Hematopoietic multipotent progenitor cell treated with erythropoietin and hydrocortisone succinate and interleukin-3 and kit ligand, for 4 days (in vitro differentiated cells): ENCODE measurements at regions not wholly inside any gene's neighbourhood (a gene's known extent, or its start where the extent isn't known, plus 50 kb on each side); places are given as distances from the start of the nearest gene placed in this dataset.
"Not testable (repeated sequence)": the region's sequence is repeated elsewhere in the genome, so short reads cannot be mapped to it uniquely, and the experiment has no call there.

ENCODE experiments used
- DNase-seq: peaks from one replicate; pipeline ENCODE4 v3.0.0-alpha.2; 2015

DNA sequence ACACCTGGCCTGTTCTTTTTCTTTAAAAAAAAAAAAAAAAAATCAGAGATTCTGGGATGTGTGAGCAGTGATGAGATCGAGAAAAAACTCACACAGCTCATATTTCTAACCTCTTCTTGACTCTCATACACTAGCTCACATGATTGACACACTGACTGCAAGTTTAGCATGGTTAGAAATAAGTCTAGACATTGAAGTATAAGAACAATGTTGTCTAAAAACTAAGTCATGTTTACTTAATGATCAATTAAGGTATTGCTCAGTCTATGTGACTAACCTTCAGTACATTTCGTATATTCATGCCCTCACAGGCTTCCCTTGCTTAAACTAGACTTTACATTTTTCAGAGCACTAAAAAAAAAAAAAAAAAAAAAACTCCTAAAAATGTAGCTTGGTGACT is 775.1 kb downstream of the GATA3 start:
- no peak for DNase-seq

- DNase-seq = no peak
Observed at GRCh38 chr10:8830048-8830447, 775.6 kb downstream of the GATA3 start.

- DNase-seq = peak; percentile 36
Observed at GRCh38 chr10:8830876-8831275, 776.4 kb downstream of the GATA3 start.

DNA sequence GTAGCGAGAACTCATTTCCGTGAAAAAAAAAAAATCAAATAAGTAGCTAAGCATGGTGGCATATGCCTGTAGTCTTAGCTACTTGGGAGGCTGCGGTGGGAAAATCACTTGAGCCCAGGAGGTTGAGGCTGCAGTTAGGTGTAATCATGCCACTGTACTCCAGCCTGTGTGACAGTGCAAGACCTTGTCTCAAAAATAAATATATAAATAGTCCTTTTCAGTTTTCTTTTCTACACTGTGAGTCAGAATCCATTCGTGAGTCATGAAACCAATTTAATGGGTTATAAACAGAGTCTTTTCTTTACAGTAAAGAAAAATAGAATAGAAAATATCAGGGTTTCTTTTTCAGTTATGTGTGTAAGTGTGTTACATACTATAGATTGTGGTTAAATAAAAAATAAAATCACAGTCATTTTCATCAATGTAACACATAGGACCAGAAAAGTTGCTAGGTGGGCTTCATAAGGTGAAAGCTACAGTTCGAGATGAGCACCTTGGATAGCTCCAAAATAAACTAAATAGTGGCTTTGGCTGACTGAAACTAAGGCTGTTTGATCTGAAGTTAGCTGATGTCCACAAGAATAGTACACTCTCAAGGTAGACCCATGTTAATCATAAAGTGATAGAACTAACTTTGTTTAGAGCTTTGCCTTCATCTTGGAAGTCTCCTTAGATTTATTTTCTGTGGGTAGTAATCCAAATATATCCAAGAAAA is 781.1 kb downstream of the GATA3 start:
- DNase-seq = no peak

DNA sequence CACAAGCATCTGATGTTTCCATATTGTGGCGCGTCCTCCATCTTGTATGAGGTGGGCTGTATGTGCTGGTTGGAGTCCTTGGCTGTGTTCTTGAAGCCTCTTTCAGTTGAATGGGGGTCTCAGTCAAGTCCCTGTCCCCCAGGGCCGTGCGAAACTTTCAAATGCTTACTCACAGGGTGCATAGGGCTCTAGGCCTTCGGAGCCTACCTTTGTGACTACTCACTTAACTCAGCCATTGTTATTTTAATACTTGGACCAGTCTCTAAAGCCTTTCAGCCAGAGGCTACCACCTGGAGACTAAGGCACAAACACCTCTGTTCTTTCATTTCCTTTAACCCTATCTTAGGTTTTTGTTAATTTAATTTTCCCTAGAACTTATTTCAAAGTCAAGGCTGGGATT is 785.9 kb downstream of the GATA3 start:
- no peak for DNase-seq

DNA sequence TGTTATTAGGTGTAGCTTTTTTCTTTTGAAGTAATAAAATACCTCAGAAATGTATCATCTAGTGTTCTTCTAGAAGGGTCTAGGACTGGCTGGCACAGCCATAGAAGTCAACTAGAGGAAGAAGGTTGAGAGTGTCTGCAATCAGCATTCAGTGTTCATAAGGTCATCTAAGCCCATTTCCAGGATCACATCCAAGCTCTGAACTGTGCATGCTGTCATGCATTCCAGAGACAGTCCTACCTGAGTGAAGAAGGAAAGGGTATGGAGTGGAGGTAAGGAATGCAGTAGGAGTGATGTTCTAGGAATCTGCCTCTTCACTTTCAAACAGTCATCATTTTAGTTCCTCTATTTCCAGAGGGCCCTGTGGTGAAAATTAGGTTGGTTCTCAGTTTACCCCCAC is 789.7 kb downstream of the GATA3 start:
- DNase-seq = no peak

DNA sequence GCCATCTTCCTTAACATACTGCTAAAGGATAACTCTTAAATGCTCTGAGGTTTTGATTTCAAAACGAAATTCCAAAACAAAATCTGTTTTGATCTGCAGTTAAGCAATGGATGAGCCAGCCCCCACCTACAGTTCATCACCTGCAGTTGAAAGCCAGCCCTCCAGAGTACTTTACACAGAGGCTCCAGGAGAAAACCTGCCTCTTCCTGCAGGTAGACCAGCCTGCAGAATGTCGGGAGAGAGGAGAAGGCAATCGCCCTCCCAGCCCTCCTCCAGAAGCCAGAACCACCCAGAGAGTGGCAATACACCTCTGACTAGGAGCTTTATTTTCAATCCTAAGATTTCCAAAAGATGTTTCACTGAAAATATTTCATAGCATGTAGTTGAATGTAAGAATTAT is 798.1 kb downstream of the GATA3 start:
- DNase-seq = no peak

DNA sequence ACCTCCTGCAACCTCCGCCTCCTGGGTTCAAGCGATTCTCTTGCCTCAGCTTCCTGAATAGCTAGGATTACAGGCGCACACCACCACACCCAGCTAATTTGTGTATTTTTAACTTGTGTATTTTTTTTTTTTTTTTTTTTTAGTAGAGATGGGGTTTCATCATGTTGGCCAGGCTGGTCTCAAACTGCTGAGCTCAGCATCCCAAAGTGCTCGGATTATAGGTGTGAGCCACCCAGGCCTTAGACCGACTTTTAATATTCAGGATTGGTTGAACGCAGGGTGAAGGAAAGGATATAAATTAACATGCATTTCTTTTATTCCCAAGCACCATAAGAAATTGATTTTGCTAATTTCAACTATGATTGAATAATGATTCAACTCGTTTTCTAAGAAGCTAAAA is 798.6 kb downstream of the GATA3 start:
- DNase-seq = no peak

DNA sequence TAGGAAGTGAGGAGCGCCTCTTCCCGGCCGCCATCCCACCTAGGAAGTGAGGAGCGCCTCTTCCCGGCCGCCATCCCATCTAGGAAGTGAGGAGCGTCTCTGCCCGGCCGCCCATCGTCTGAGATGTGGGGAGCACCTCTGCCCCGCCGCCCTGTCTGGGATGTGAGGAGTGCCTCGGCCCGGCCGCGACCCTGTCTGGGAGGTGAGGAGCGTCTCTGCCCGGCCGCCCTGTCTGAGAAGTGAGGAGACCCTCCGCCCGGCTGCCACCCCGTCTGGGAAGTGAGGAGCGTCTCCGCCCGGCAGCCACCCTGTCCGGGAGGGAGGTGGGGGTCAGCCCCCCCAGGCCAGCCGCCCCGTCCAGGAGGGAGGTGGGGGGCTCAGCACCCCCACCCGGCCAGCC is 814.4 kb downstream of the GATA3 start:
- not testable (repeated sequence) for DNase-seq

GRCh38 chr10:8873310-8873709 is 818.8 kb downstream of the GATA3 start:
- DNase-seq = peak; percentile 14

- DNase-seq = no peak
Observed at GRCh38 chr10:8874268-8874667, 819.8 kb downstream of the GATA3 start.

- DNase-seq = no peak
Observed at GRCh38 chr10:8874972-8875371, 820.5 kb downstream of the GATA3 start.

DNA sequence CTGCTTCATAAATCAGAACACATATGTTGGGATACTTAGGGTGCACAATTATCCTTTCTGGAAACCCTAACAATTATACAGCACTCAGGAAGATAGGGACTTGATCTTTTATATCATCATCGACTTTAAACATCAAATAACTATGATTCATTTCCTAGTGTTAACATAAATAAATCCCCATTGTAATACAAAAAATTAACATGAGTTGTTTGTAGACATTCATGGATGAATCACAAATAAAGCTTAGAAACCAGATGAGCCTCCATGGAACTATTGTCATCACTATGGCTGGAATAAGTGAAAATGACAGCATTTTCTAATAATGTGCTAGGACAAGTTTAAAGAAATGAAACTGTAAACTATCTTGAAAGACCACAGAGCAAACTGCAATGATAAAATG is 821.7 kb downstream of the GATA3 start:
- no peak for DNase-seq

GRCh38 chr10:8889538-8889937 is 835.0 kb downstream of the GATA3 start:
- no peak for DNase-seq

DNA sequence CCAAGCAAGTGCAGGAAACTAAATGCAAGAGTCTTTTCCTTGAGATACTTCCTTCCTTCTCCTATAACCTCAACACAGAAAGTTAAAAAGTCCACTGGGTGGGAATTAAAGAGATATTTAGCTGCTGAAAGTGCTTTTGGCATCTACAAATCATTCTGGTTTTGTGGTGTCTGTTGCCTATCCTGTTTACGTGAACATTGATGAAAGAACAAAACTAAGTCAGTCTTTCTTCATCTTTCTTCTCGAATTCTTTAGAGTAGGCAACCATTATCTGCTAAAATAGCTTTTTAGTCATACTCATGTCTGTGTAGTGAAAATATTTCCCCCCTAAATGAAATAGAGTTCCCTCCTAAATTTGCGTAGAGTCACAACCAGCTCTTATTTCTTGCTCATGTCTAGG is 838.6 kb downstream of the GATA3 start:
- DNase-seq = no peak

DNA sequence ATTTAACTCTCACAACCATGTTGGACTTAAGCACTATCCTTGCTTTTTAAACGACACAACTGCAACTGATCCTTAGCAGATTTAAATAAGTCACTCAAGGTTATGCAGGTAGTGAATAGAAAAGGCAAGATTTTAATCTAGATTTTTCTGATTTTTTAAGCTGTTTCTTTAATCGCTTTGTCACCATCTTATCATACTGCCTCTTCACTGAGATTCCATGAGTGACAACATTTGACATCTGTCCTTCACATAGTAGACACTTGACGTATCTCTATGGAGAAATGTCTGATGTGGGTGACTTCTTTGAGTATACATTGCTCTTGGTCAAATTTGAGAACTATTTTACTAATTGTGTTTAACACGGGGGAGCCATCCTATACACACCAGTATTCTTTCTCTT is 839.7 kb downstream of the GATA3 start:
- DNase-seq = no peak

DNA sequence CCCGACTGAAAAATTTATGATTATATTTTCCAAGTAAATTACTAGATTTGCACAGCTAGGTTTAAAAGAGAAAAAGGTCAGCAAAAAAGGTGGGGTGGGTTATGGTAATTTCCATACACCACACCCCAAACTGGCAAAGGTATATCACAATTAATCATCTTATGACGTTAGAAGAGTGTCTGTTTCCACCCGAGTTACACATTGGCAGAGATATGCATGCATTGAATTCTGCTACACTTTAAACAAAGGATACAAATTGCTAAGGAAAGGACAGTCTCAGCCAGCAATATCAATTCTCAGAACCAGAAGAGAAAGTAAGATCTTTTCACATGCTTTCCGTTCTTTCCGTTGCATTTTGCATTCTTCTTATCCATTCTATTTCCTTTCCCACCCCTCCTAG is 843.3 kb downstream of the GATA3 start:
- DNase-seq = no peak

- no peak for DNase-seq
Observed at GRCh38 chr10:8898745-8899330, 844.4 kb downstream of the GATA3 start.

- no peak for DNase-seq
Observed at GRCh38 chr10:8902926-8903325, 848.4 kb downstream of the GATA3 start.

GRCh38 chr10:8908013-8908412 is 853.5 kb downstream of the GATA3 start:
- DNase-seq = no peak

- no peak for DNase-seq
Observed at GRCh38 chr10:8910314-8910713, 855.8 kb downstream of the GATA3 start.

DNA sequence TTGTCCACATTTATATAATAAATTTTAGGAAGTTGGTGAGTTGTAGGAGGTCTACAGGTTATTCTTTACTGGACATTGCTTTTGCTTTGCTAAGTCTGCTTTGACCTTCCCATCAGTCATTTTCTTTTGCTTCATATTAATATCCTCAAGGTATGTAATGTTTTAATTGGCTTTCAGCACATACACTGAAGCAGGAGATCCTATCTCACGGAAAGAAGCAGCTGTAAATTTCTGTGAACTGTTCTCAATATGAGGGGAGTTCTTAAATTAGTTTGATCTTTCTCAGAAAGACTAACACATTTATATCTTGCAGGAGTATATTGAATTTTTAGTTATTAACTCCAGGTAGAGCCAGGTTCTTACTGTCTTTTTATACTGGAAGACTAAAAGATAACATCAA is 856.5 kb downstream of the GATA3 start:
- no peak for DNase-seq

GRCh38 chr10:8912108-8912507 is 857.6 kb downstream of the GATA3 start:
- no peak for DNase-seq

DNA sequence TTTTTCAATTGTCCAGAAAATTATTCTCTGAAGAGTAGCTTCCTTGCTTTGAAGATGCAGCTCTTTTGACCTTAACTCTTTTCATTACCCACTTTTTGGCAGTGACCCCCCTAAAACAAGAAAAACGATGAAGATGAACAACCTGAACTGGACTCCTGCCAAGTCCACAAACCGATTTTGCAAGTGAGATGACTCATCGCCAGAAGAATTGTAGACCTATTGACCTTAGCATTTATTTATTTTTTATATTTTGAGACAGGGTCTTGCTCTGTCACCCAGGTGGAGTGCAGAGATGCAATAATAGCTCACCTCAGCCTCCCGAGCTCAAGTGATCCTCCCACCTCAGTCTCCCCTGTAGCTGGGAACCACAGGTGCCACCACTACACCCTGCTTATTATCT is 859.2 kb downstream of the GATA3 start:
- no peak for DNase-seq

GRCh38 chr10:8919280-8919679 is 864.8 kb downstream of the GATA3 start:
- no peak for DNase-seq
